HepG2 (cell line): ENCODE measurements at regions not wholly inside any gene's neighbourhood (a gene's known extent, or its start where the extent isn't known, plus 50 kb on each side); places are given as distances from the start of the nearest gene placed in this dataset.

Experiments used
- EP300 ChIP-seq, 3 experiments: sonication (generic) in 1 of 3; formaldehyde crosslinking in 1 of 3; IDR thresholded peaks; 2 replicates each; pipeline versions ENCODE4 v1.5.1 to v1.6.1; 2011 to 2020; ENCODE audit warnings: low read depth in 2 of 3, low read length in 2 of 3, borderline replicate concordance in 1 of 3, improper control_type of control experiment in 1 of 3, mild to moderate bottlenecking in 1 of 3, missing genetic modification reagents in 1 of 3, moderate library complexity in 1 of 3
- ESRRA ChIP-seq: sonication (generic); formaldehyde crosslinking; IDR thresholded peaks from 2 replicates; pipeline ENCODE4 v1.5.1; 2020; ENCODE audit warnings: mild to moderate bottlenecking, low read depth, missing genetic modification reagents
- GATAD2A ChIP-seq: IDR thresholded peaks from 2 replicates; pipeline ENCODE4 v1.6.1; 2016
- POLR2A ChIP-seq, 2 experiments: IDR thresholded peaks; 2 replicates each; pipeline ENCODE4 v1.6.1; 2011; ENCODE audit warnings: low read depth in 2 of 2, low read length in 2 of 2, mild to moderate bottlenecking in 1 of 2, moderate library complexity in 1 of 2; ENCODE audit not compliant: insufficient read depth in 1 of 2
- TAF1 ChIP-seq: sonication (generic); formaldehyde crosslinking; IDR thresholded peaks from 2 replicates; pipeline ENCODE4 v1.4.0; 2020; ENCODE audit warnings: missing genetic modification reagents
- ZNF644 ChIP-seq: IDR thresholded peaks from 2 replicates; pipeline ENCODE4 v1.6.1; 2016; ENCODE audit warnings: low read depth
- TF ChIP-seq, protein P1 (sequence below), 2 experiments: IDR thresholded peaks; 2 replicates each; pipeline ENCODE4 v1.6.1; 2011 to 2012; ENCODE audit warnings: low read length in 2 of 2, borderline replicate concordance in 1 of 2, low read depth in 1 of 2, mild to moderate bottlenecking in 1 of 2, moderate library complexity in 1 of 2

DNA sequence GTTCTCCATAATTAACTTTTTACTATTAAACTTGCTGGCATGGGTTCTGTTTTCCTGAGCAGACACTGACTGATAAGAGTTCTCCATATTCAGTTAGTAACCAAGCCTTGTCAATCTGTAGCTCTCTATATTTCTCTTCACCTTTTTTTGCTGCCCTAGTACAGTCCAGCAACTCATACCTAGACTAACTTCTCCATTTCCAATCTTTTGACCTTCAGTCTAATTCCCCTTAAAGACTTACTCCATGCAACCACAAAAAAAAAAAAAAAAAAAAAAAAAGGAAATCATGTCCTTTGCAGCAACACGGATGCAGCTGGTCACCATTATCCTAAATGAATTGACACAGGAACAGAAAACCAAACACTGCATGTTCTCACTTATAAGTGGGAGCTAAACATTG lies 125.7 kb upstream of the KRAS start:
- TF ChIP-seq ESRRA (no peak), TAF1 (CRISPR knock-in tag) (no peak), ZNF644 (CRISPR knock-in tag) (no peak), GATAD2A (CRISPR knock-in tag) (no peak), EP300 (IDR thresholded peaks at IDR 0.05; ENCODE audit: low read depth in 2 of 2, low read length in 2 of 2) (no peak), EP300 (CRISPR knock-in tag; IDR thresholded peaks at IDR 0.05; ENCODE audit: borderline replicate concordance) (no peak), POLR2A (IDR thresholded peaks at IDR 0.05; ENCODE audit: insufficient read depth in 1 of 2, low read depth in 2 of 2, low read length in 2 of 2) (no peak)
- TF ChIP-seq, protein P1, sequence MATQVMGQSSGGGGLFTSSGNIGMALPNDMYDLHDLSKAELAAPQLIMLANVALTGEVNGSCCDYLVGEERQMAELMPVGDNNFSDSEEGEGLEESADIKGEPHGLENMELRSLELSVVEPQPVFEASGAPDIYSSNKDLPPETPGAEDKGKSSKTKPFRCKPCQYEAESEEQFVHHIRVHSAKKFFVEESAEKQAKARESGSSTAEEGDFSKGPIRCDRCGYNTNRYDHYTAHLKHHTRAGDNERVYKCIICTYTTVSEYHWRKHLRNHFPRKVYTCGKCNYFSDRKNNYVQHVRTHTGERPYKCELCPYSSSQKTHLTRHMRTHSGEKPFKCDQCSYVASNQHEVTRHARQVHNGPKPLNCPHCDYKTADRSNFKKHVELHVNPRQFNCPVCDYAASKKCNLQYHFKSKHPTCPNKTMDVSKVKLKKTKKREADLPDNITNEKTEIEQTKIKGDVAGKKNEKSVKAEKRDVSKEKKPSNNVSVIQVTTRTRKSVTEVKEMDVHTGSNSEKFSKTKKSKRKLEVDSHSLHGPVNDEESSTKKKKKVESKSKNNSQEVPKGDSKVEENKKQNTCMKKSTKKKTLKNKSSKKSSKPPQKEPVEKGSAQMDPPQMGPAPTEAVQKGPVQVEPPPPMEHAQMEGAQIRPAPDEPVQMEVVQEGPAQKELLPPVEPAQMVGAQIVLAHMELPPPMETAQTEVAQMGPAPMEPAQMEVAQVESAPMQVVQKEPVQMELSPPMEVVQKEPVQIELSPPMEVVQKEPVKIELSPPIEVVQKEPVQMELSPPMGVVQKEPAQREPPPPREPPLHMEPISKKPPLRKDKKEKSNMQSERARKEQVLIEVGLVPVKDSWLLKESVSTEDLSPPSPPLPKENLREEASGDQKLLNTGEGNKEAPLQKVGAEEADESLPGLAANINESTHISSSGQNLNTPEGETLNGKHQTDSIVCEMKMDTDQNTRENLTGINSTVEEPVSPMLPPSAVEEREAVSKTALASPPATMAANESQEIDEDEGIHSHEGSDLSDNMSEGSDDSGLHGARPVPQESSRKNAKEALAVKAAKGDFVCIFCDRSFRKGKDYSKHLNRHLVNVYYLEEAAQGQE (IDR thresholded peaks at IDR 0.05; ENCODE audit: borderline replicate concordance in 1 of 2, low read depth in 1 of 2, low read length in 2 of 2), result no peak
